Posterior vena cava (tissue), 2 donors: ENCODE measurements at regions not wholly inside any gene's neighbourhood (a gene's known extent, or its start where the extent isn't known, plus 50 kb on each side); places are given as distances from the start of the nearest gene placed in this dataset.

ENCODE experiments used
- DNase-seq: peaks from one replicate; pipeline ENCODE4 v3.0.0-alpha.2; 2020; ENCODE audit warnings: low spot score
- intact Hi-C, 2 donors: fragments of 100-400 bp; cut with DNase I; formaldehyde crosslinking; loops; one replicate each; pipeline versions ENCODE4 v1.14.1 to v1.14.2; 2022 to 2023
- donor health status: DM: yes; HTN: yes; CAD: no.
- donor health status: DM: yes; HTN: yes; CAD: no.

- intact Hi-C loops = no loop called here
- no peak for DNase-seq
Measured at GRCh38 chr15:47265686-47266085, 451.6 kb upstream of the SEMA6D start.

- no peak for DNase-seq
- intact Hi-C loops = no loop called here
Measured at GRCh38 chr15:47266566-47266965, 450.7 kb upstream of the SEMA6D start.

GRCh38 chr15:47273864-47274263 lies 443.4 kb upstream of the SEMA6D start:
- DNase-seq = no peak
- intact Hi-C loops = loop anchor here in 1 of 2 donors (10.0 kb wide), 1 partner anchor 651 kb away; no protein-coding TSS in a partner anchor

- DNase-seq = no peak
- intact Hi-C loops = no loop called here
Measured at GRCh38 chr15:47283246-47283645, 434.1 kb upstream of the SEMA6D start.

GRCh38 chr15:47288794-47289193 lies 428.5 kb upstream of the SEMA6D start:
- no peak for DNase-seq
- intact Hi-C loops = no loop called here

GRCh38 chr15:47289656-47290055 lies 427.6 kb upstream of the SEMA6D start:
- intact Hi-C loops = loop anchor here in 1 of 2 donors (10.0 kb wide), 1 partner anchor 65 kb away; no protein-coding TSS in a partner anchor
- DNase-seq = no peak

GRCh38 chr15:47291767-47292166 lies 425.5 kb upstream of the SEMA6D start:
- DNase-seq = no peak
- intact Hi-C loops = loop anchor here in 1 of 2 donors (10.0 kb wide), 1 partner anchor 63 kb away; no protein-coding TSS in a partner anchor

- intact Hi-C loops = loop anchor here in 1 of 2 donors (10.0 kb wide), 1 partner anchor 62 kb away; no protein-coding TSS in a partner anchor
Measured at GRCh38 chr15:47292638-47293190, 424.6 kb upstream of the SEMA6D start.

GRCh38 chr15:47293466-47294162 lies 423.7 kb upstream of the SEMA6D start:
- intact Hi-C loops = loop anchor here in 1 of 2 donors (10.0 kb wide), 1 partner anchor 61 kb away; no protein-coding TSS in a partner anchor
- peak; percentile 88 for DNase-seq

More at GRCh38 chr15:47292638-47293190, 424.6 kb upstream of the SEMA6D start:
- no peak for DNase-seq

- DNase-seq = no peak
- intact Hi-C loops = loop anchor here in 1 of 2 donors (10.0 kb wide), 1 partner anchor 60 kb away; no protein-coding TSS in a partner anchor
Measured at GRCh38 chr15:47294765-47295259, 422.5 kb upstream of the SEMA6D start.

GRCh38 chr15:47296881-47297280 lies 420.4 kb upstream of the SEMA6D start:
- intact Hi-C loops = loop anchor here in 1 of 2 donors (10.0 kb wide), 1 partner anchor 58 kb away; no protein-coding TSS in a partner anchor
- DNase-seq = no peak

- intact Hi-C loops = loop anchor here in 1 of 2 donors (10.0 kb wide), 1 partner anchor 55 kb away; no protein-coding TSS in a partner anchor
- DNase-seq = no peak
Measured at GRCh38 chr15:47299846-47300434, 417.4 kb upstream of the SEMA6D start.

- DNase-seq = no peak
- intact Hi-C loops = no loop called here
Measured at GRCh38 chr15:47300596-47300995, 416.7 kb upstream of the SEMA6D start.

- DNase-seq = no peak
- intact Hi-C loops = no loop called here
Measured at GRCh38 chr15:47301481-47301880, 415.8 kb upstream of the SEMA6D start.

GRCh38 chr15:47304656-47305055 lies 412.6 kb upstream of the SEMA6D start:
- intact Hi-C loops = no loop called here
- no peak for DNase-seq

GRCh38 chr15:47312161-47312560 lies 405.1 kb upstream of the SEMA6D start:
- DNase-seq = no peak
- intact Hi-C loops = no loop called here

- no peak for DNase-seq
- intact Hi-C loops = no loop called here
Measured at GRCh38 chr15:47326410-47327333, 390.6 kb upstream of the SEMA6D start.

- no peak for DNase-seq
- intact Hi-C loops = no loop called here
Measured at GRCh38 chr15:47331829-47332393, 385.4 kb upstream of the SEMA6D start.

GRCh38 chr15:47332481-47332880 lies 384.8 kb upstream of the SEMA6D start:
- no peak for DNase-seq
- intact Hi-C loops = no loop called here
